C4-2B (cell line): ENCODE measurements at regions not wholly inside any gene's neighbourhood (a gene's known extent, or its start where the extent isn't known, plus 50 kb on each side); places are given as distances from the start of the nearest gene placed in this dataset.

Experiments used
- H3K27ac ChIP-seq: fragments of 450-650 bp; 2 replicates; pipeline ENCODE4 v1.5.1; 2017
- ZFX ChIP-seq: fragments of 450-650 bp; IDR thresholded peaks from 2 replicates; pipeline ENCODE4 v1.6.1; 2017
- TF ChIP-seq, protein P1 (sequence below): fragments of 450-650 bp; conservative IDR thresholded peaks from 2 replicates; pipeline ENCODE4 v1.5.1; 2017; ENCODE audit warnings: mild to moderate bottlenecking

DNA sequence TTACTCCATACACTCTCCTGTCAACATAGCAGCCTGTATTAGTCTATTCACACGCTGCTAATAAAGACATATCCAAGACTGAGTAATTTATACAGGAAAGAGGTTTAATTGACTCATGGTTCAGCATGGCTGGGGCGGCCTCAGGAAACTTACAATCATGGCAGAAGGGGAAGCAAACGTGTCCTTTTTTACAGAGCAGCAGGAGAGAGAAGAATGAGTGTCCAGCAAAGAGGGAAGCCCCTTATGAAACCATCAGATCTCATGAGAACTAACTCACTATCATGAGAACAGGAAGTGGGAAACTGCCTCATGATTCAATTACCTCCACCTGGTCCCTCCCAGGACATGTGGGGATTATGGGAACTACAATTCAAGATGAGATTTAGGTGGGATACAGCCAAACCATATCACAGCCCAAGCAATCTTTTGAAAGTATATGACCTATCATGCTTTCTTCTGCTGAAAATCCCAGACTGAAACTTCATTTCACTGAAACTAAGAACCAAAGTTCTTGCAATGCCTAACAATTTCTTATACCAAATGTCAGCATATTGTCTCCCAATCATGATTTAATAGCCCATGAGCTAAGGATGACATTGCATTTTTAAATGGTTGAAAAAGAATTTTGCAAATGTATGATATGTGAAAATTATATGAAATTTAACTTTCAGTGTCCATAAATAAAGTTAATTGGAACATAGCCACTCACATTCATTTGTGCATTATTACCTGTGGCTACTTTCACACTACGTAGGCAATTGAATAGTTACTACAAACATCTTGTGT, 686.8 kb upstream of the ZEB2 start:
- TF ChIP-seq, protein P1, sequence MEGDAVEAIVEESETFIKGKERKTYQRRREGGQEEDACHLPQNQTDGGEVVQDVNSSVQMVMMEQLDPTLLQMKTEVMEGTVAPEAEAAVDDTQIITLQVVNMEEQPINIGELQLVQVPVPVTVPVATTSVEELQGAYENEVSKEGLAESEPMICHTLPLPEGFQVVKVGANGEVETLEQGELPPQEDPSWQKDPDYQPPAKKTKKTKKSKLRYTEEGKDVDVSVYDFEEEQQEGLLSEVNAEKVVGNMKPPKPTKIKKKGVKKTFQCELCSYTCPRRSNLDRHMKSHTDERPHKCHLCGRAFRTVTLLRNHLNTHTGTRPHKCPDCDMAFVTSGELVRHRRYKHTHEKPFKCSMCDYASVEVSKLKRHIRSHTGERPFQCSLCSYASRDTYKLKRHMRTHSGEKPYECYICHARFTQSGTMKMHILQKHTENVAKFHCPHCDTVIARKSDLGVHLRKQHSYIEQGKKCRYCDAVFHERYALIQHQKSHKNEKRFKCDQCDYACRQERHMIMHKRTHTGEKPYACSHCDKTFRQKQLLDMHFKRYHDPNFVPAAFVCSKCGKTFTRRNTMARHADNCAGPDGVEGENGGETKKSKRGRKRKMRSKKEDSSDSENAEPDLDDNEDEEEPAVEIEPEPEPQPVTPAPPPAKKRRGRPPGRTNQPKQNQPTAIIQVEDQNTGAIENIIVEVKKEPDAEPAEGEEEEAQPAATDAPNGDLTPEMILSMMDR = no peak
- TF ChIP-seq ZFX = no peak
- no peak overlapping the region for H3K27ac ChIP-seq

DNA sequence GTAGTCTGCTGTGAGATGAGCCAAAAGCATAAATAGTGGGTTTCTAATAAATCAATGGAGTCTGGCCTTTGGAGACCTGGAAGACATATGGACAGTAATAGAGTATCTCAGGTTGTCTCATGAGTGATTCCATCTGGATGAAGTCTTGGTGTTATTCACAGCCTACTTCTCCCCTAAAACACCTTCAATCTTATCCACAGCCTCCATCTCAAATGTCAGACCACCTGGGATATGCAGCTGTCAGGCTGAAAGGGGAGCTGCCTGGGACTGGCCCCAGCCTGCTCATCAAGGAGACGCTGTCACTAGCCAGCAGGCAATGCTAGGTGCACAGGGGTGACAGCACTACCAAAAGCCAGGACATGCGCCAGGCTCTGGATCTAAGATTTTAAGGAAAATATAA, 684.0 kb upstream of the ZEB2 start:
- no peak overlapping the region for H3K27ac ChIP-seq
- TF ChIP-seq ZFX = no peak
- TF ChIP-seq, protein P1 = no peak

DNA sequence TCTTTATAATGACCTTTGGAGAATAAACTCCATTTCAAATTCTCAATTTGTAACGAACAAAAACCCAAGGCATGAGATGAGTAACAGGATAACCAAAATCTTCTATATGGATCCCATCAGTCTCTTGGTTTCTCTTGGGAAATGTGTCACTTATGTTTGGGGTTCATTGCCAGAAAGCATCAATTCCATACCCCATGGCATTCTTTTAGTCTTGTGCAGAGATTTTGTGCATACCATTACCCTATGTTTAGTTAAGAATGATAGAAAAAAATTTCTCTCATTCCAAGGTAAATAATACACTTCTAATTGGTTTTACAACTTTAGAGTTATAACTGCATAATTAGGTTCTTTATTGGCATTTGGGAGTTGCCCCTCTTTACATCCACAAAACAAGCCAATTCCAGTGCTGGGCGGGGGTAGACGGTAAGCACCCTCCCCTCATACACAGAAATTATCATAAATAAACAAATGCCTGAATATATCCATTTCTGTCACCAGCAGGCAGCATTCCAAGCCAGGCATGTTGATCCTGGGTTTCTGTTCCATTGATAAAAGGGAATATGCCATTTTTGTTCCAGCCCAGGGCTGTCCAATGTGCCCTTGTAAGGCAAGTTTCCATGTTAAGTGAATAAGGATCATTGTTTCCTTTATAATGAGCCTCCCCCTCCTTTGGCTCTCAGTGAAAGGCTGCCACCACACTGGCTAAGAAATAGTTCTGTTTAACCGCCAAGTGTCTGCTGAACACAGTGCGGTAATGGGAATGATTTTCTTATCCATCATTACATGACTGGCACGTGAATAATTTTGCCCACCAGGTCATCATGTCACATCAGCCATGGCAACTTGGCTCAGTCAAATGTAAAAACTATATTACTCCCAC, 680.1 kb upstream of the ZEB2 start:
- no peak overlapping the region for H3K27ac ChIP-seq
- TF ChIP-seq, protein P1 = no peak

DNA sequence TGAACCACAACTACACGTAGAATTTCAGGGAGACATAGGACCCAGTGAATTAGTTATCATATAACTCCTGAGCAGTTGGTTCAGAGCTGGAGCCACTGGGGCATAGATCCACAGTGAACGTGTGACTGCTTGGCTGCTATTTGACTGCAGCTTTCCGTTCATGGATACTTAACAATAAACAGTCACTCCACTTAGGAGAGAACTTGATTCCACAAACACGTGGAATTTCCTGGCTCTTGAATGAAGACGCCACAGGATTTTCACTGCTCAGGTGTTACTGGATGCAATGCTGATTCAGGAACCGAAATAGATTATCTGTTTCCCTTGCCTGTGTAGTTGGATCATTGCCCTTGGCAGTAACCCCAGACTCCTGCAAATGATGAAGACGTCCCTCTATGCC, 679.1 kb upstream of the ZEB2 start:
- TF ChIP-seq, protein P1 = no peak
- no peak for TF ChIP-seq ZFX
- no peak overlapping the region for H3K27ac ChIP-seq

DNA sequence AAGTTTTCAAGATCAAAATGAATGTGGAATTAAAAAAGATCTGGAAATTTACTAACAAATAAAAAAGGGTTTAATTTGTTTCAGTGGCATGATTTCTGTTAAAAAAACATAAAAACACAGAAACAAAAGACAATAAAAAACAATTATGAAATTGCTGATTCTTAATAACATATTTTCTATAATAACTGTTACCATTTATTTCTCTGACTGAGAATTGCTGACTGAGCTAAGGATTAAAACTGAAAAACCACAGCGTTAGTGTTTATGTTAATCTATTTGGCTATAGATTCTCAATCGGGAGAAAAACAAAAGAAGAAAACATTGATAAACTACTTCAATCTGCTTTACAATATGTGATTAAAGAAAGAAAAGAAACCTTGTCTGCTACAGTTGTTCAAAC, 678.6 kb upstream of the ZEB2 start:
- H3K27ac ChIP-seq = no peak overlapping the region
- TF ChIP-seq ZFX = no peak
- TF ChIP-seq, protein P1 = no peak

DNA sequence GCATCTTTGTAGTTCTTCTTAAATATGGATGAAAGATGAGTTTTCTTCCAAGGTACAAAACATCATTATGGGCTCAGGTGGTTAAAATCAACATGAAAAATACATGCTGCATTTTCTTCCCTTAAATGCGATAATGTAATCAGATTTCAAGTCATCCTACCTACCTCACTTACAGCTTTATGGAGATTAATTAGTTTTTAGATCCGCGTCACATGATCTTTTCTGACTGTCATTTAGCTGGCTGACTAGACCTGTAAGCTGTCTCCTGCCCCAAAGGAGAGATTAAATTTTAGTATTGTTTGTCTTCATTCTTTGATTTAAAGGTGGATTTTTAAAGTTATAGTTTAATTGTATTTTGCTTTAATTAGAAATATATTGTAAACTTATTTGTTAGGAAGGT, 678.0 kb upstream of the ZEB2 start:
- H3K27ac ChIP-seq = no peak overlapping the region
- TF ChIP-seq, protein P1 = no peak
- no peak for TF ChIP-seq ZFX

DNA sequence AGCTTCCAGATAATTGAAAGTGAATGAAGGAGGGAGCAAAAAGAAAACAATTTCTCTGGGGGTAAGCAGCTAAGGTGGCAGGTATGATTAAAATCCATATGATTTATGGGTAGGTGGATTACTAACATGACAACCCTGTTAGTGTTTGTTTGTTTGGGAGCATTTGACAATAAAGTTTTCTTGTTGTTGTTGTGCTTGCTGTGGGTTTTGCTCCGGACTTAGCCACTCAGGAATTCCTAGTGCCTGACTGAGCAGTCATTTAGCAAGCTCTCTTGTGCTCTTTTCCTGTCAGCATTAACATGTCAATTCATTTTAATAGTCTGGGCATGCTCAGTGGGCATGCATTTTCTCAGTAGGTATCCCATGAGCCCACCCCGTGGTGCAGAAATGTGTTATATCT, 674.8 kb upstream of the ZEB2 start:
- TF ChIP-seq, protein P1 = no peak
- TF ChIP-seq ZFX = no peak
- H3K27ac ChIP-seq = no peak overlapping the region
